HepG2 (cell line): ENCODE measurements at regions not wholly inside any gene's neighbourhood (a gene's known extent, or its start where the extent isn't known, plus 50 kb on each side); places are given as distances from the start of the nearest gene placed in this dataset.

Experiments used
- ATAC-seq: fragments of 200-7000 bp; cut with Tn5 transposase; 3 replicates; pipeline ENCODE4 v1.9.1; 2020; ENCODE audit warnings: mild to moderate bottlenecking, moderate library complexity
- BruUV-seq: library from RNA; stranded (reverse); fragments of 400-500 nt; replicated peaks from 2 replicates; lab custom pipeline; 2021; lab: Mats Ljungman, UMichigan
- CTCF ChIA-PET: fragments of 300-600 bp; formaldehyde crosslinking; extraction: SDS; loops from one replicate; lab custom pipeline; 2021; ENCODE audit warnings: low total read pairs, inconsistent platforms, low intra/inter-chr PET ratio; lab: Yijun Ruan, JAX
- POLR2A ChIA-PET: fragments of 350-600 bp; sonication (Branson Sonifier 250); formaldehyde crosslinking; loops from one replicate; lab custom pipeline; 2020; ENCODE audit warnings: antibody characterized with exemption, inconsistent platforms; lab: Yijun Ruan, JAX
- DNase-seq: peaks from one replicate; pipeline ENCODE4 v3.0.0-alpha.2; 2015; ENCODE audit warnings: low spot score
- FAIRE-seq: peaks from 3 replicates; lab custom pipeline; 2011; peaks lifted over from hg19 to GRCh38; lab: Jason Lieb, UNC
- H2AFZ ChIP-seq: one replicate; pipeline ENCODE4 v1.6.1; 2011; ENCODE audit warnings: low read length, inconsistent platforms
- H3K27ac ChIP-seq: fragments of 300-600 bp; 3 replicates; pipeline ENCODE4 v1.8.0; 2011; ENCODE audit warnings: mixed run types, mild to moderate bottlenecking, mixed read lengths, low read length, inconsistent platforms; ENCODE audit not compliant: insufficient read depth; ENCODE audit errors: extremely low read length
- H3K27me3 ChIP-seq, 2 experiments: fragments of 200-600 bp in 1 of 2; 2 replicates in 1 of 2; 3 replicates in 1 of 2; pipeline versions ENCODE4 v1.6.0 to v1.8.0; 2011; ENCODE audit warnings: low read length in 2 of 2, mild to moderate bottlenecking in 2 of 2, moderate library complexity in 2 of 2, inconsistent platforms in 1 of 2; ENCODE audit not compliant: insufficient read depth in 2 of 2, control insufficient read depth in 1 of 2
- H3K36me3 ChIP-seq, 2 experiments: fragments of 200-600 bp in 1 of 2; replicated peaks in 1 of 2; 2 replicates in 1 of 2; 3 replicates in 1 of 2; pipeline versions ENCODE4 v1.5.1 to v1.8.0; 2011; ENCODE audit warnings: low read length in 2 of 2, inconsistent platforms in 1 of 2; ENCODE audit not compliant: insufficient read depth in 2 of 2, control insufficient read depth in 1 of 2
- H3K4me1 ChIP-seq: 2 replicates; pipeline ENCODE4 v1.5.1; 2012; ENCODE audit warnings: low read length, inconsistent platforms; ENCODE audit not compliant: insufficient read depth
- H3K4me2 ChIP-seq: 2 replicates; pipeline ENCODE4 v1.6.0; 2011; ENCODE audit warnings: low read depth, low read length, inconsistent platforms
- H3K4me3 ChIP-seq, 3 experiments: fragments of 200-600 bp in 1 of 3; sonication (generic), shearing (Covaris generic) in 1 of 3; replicated peaks in 1 of 3; 2 replicates each; pipeline ENCODE4 v1.5.1; 2011 to 2016; ENCODE audit warnings: low read length in 3 of 3, inconsistent platforms in 2 of 3, low read depth in 2 of 3, mild to moderate bottlenecking in 2 of 3, control low read depth in 1 of 3, mixed read lengths in 1 of 3; ENCODE audit not compliant: insufficient read depth in 1 of 3
- H3K79me2 ChIP-seq: one replicate; pipeline ENCODE4 v1.6.1; 2011; ENCODE audit warnings: low read length, inconsistent platforms; ENCODE audit not compliant: insufficient read depth
- H3K9ac ChIP-seq: 2 replicates; pipeline ENCODE4 v1.6.0; 2011; ENCODE audit warnings: mild to moderate bottlenecking, low read depth, low read length, inconsistent platforms; ENCODE audit not compliant: insufficient read depth
- H3K9me3 ChIP-seq: 2 replicates; pipeline ENCODE4 v1.5.1; 2012; ENCODE audit warnings: mild to moderate bottlenecking, low read length
- H4K20me1 ChIP-seq: 2 replicates; pipeline ENCODE4 v1.6.0; 2011; ENCODE audit warnings: inconsistent platforms, mild to moderate bottlenecking, low read length, moderate library complexity; ENCODE audit not compliant: insufficient read depth
- CAMTA2 ChIP-seq: sonication (generic); formaldehyde crosslinking; IDR thresholded peaks from 2 replicates; pipeline ENCODE4 v1.4.0; 2020; ENCODE audit warnings: mild to moderate bottlenecking, missing genetic modification reagents, borderline replicate concordance
- DR1 ChIP-seq: sonication (generic); formaldehyde crosslinking; IDR thresholded peaks from 2 replicates; pipeline ENCODE4 v1.8.0; 2021; ENCODE audit warnings: mild to moderate bottlenecking, missing genetic modification reagents, inconsistent platforms
- FOXA1 ChIP-seq, 2 experiments: fragments of 450-650 bp in 1 of 2; sonication (generic) in 1 of 2; formaldehyde crosslinking in 1 of 2; IDR thresholded peaks; 2 replicates each; pipeline versions ENCODE4 v1.4.0 to v1.6.1; 2016 to 2020; ENCODE audit warnings: missing genetic modification reagents in 1 of 2
- PPARG ChIP-seq: conservative IDR thresholded peaks from 2 replicates; pipeline ENCODE4 v1.6.1; 2016; ENCODE audit warnings: missing biosample characterization, missing genetic modification reagents
- SAFB2 ChIP-seq: sonication (generic); formaldehyde crosslinking; IDR thresholded peaks from 2 replicates; pipeline ENCODE4 v1.5.1; 2020; ENCODE audit warnings: missing genetic modification reagents, low read depth, mild to moderate bottlenecking, borderline replicate concordance
- SCMH1 ChIP-seq: sonication (generic); formaldehyde crosslinking; IDR thresholded peaks from 2 replicates; pipeline ENCODE4 v1.9.0; 2021; ENCODE audit warnings: missing genetic modification reagents, mild to moderate bottlenecking, borderline replicate concordance
- SNAPC4 ChIP-seq: sonication (generic); formaldehyde crosslinking; IDR thresholded peaks from 2 replicates; pipeline ENCODE4 v1.4.0; 2020; ENCODE audit warnings: mild to moderate bottlenecking, missing genetic modification reagents
- SUZ12 ChIP-seq: fragments of 150-350 bp; IDR thresholded peaks from 2 replicates; pipeline ENCODE4 v1.6.1; 2014; ENCODE audit warnings: low read depth, low read length
- THAP8 ChIP-seq: sonication (generic); formaldehyde crosslinking; IDR thresholded peaks from 2 replicates; pipeline ENCODE4 v1.5.1; 2020; ENCODE audit warnings: missing genetic modification reagents, mild to moderate bottlenecking, borderline replicate concordance
- ZNF335 ChIP-seq: sonication (generic); formaldehyde crosslinking; IDR thresholded peaks from 2 replicates; pipeline ENCODE4 v1.4.0; 2020; ENCODE audit warnings: missing genetic modification reagents
- ZNF431 ChIP-seq: sonication (generic); formaldehyde crosslinking; IDR thresholded peaks from 2 replicates; pipeline ENCODE4 v1.9.0; 2022; ENCODE audit warnings: missing genetic modification reagents, low read depth, mild to moderate bottlenecking, borderline replicate concordance
- ZNF44 ChIP-seq: sonication (generic); formaldehyde crosslinking; IDR thresholded peaks from 2 replicates; pipeline ENCODE4 v1.5.1; 2020; ENCODE audit warnings: mild to moderate bottlenecking, missing genetic modification reagents
- WGBS: methylation state at CpG from one replicate; pipeline ENCODE4 v1.1.6; 2017; ENCODE audit warnings: low lambda C conversion rate; 5-methylcytosine and 5-hydroxymethylcytosine counted together
- in situ Hi-C: cut with HindIII; loops from 2 replicates; pipeline ENCODE4 v1.10.0; 2017; ENCODE audit warnings: low pct_unique_long_range_greater_than_20kb; ENCODE audit not compliant: extremely low pct_ligation_motif_present
- intact Hi-C: fragments of 100-400 bp; cut with micrococcal nuclease; formaldehyde crosslinking; loops from one replicate; pipeline ENCODE4 v1.10.0; 2022; ENCODE audit not compliant: unreplicated experiment
- TF ChIP-seq, protein P1 (sequence below): sonication (generic); formaldehyde crosslinking; IDR thresholded peaks from 2 replicates; pipeline ENCODE4 v1.4.0; 2020; ENCODE audit warnings: missing genetic modification reagents, borderline replicate concordance
- TF ChIP-seq, protein P2 (sequence below): sonication (generic); formaldehyde crosslinking; IDR thresholded peaks from 2 replicates; pipeline ENCODE4 v1.4.0; 2020; ENCODE audit warnings: missing genetic modification reagents

DNA sequence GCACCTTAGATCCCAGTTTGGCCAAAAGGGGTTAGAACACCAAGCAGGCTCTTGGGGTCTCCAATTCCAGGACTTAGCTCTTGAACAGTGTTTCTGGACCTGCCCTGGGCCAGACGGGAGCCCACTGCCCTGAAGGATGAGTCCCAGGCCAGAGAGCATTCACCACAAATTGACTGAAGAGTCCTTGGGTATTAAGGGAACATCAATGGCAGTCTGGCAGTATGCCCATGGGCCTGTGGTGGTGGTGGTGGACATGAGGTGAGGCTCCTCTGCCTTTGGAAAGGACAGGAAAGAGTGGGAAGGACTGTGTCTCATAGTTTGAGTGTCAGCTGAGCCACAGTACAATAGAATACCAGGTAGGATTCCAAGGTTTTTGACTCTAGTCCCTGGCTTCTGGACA is 960.0 kb downstream of the DIPK2A start:
- no peak for ATAC-seq
- in situ Hi-C loops (no loop called here), intact Hi-C loops (no loop called here)
- DNase-seq, result no peak
- no peak overlapping the region for H3K9ac ChIP-seq
- ChIA-PET POLR2A (no interaction called here), CTCF (no interaction called here)
- no peaks in the 10 kb centered on the region for H4K20me1 ChIP-seq
- H3K79me2 ChIP-seq, result no peaks in the 10 kb centered on the region
- H3K4me3 ChIP-seq, result no peak overlapping the region
- H3K4me2 ChIP-seq, result no peak overlapping the region
- no CpG with 5 or more reads among the region's 1 CpG for WGBS
- no peaks in the 10 kb centered on the region; a peak in 1 of 5 replicates for H3K27me3 ChIP-seq
- H3K4me1 ChIP-seq, result no peaks in the 10 kb centered on the region
- peaks cover 43% of the 10 kb centered on the region for H3K9me3 ChIP-seq
- BruUV-seq, result no TSS peak
- H3K27ac ChIP-seq, result no peak overlapping the region
- H3K36me3 ChIP-seq, result no peaks in the 10 kb centered on the region
- H2AFZ ChIP-seq, result no peak overlapping the region
- FAIRE-seq, result no peak
- no peak for TF ChIP-seq SAFB2 (CRISPR knock-in tag)
- no peak for TF ChIP-seq CAMTA2 (CRISPR knock-in tag)
- TF ChIP-seq THAP8 (CRISPR knock-in tag), result no peak
- TF ChIP-seq, protein P1, sequence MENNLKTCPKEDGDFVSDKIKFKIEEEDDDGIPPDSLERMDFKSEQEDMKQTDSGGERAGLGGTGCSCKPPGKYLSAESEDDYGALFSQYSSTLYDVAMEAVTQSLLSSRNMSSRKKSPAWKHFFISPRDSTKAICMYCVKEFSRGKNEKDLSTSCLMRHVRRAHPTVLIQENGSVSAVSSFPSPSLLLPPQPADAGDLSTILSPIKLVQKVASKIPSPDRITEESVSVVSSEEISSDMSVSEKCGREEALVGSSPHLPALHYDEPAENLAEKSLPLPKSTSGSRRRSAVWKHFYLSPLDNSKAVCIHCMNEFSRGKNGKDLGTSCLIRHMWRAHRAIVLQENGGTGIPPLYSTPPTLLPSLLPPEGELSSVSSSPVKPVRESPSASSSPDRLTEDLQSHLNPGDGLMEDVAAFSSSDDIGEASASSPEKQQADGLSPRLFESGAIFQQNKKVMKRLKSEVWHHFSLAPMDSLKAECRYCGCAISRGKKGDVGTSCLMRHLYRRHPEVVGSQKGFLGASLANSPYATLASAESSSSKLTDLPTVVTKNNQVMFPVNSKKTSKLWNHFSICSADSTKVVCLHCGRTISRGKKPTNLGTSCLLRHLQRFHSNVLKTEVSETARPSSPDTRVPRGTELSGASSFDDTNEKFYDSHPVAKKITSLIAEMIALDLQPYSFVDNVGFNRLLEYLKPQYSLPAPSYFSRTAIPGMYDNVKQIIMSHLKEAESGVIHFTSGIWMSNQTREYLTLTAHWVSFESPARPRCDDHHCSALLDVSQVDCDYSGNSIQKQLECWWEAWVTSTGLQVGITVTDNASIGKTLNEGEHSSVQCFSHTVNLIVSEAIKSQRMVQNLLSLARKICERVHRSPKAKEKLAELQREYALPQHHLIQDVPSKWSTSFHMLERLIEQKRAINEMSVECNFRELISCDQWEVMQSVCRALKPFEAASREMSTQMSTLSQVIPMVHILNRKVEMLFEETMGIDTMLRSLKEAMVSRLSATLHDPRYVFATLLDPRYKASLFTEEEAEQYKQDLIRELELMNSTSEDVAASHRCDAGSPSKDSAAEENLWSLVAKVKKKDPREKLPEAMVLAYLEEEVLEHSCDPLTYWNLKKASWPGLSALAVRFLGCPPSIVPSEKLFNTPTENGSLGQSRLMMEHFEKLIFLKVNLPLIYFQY (CRISPR knock-in tag), result no peak
- no peak for TF ChIP-seq SUZ12
- no peak for TF ChIP-seq FOXA1 (IDR thresholded peaks at IDR 0.05)
- no peak for TF ChIP-seq FOXA1 (CRISPR knock-in tag; IDR thresholded peaks at IDR 0.05)
- TF ChIP-seq ZNF44 (CRISPR knock-in tag), result no peak
- no peak for TF ChIP-seq PPARG (CRISPR knock-in tag)
- TF ChIP-seq ZNF335 (CRISPR knock-in tag), result no peak
- TF ChIP-seq ZNF431, result no peak
- TF ChIP-seq DR1 (CRISPR knock-in tag), result no peak
- TF ChIP-seq, protein P2, sequence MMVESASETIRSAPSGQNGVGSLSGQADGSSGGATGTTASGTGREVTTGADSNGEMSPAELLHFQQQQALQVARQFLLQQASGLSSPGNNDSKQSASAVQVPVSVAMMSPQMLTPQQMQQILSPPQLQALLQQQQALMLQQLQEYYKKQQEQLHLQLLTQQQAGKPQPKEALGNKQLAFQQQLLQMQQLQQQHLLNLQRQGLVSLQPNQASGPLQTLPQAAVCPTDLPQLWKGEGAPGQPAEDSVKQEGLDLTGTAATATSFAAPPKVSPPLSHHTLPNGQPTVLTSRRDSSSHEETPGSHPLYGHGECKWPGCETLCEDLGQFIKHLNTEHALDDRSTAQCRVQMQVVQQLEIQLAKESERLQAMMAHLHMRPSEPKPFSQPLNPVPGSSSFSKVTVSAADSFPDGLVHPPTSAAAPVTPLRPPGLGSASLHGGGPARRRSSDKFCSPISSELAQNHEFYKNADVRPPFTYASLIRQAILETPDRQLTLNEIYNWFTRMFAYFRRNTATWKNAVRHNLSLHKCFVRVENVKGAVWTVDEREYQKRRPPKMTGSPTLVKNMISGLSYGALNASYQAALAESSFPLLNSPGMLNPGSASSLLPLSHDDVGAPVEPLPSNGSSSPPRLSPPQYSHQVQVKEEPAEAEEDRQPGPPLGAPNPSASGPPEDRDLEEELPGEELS, result no peak
- no peak for TF ChIP-seq SNAPC4
- TF ChIP-seq SCMH1 (CRISPR knock-in tag), result no peak
